Stimulated activated CD8-positive, alpha-beta memory T cell treated with anti-CD3 and anti-CD28 coated beads, Interleukin-4, amount 100 ng/mL, for 48 hours (primary cell): ENCODE measurements at regions not wholly inside any gene's neighbourhood (a gene's known extent, or its start where the extent isn't known, plus 50 kb on each side); places are given as distances from the start of the nearest gene placed in this dataset.
"Not testable (repeated sequence)": the region's sequence is repeated elsewhere in the genome, so short reads cannot be mapped to it uniquely, and the experiment has no call there.

Experiments
- DNase-seq: peaks from one replicate; pipeline ENCODE4 v3.0.0-alpha.2; 2020

DNA sequence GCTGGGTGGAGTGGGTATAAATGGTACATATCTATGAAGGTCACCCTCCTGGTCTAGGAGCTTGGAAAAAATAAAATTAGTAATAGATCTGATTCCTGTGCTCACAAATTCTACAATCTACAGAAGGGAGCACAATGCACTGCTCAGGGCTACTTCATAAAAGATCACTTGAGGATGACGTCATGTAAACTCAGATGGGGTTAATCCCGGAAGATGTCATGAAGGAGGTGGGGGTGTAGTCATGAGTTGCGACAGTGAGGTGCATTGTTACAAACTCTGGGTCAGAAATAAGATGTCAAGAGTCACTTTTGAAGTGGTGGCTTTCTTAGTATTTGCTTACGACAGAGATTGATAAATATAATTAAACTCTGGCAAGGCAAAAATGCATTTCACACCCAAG lies 68.2 kb downstream of the LHX9 start:
- no peak for DNase-seq

DNA sequence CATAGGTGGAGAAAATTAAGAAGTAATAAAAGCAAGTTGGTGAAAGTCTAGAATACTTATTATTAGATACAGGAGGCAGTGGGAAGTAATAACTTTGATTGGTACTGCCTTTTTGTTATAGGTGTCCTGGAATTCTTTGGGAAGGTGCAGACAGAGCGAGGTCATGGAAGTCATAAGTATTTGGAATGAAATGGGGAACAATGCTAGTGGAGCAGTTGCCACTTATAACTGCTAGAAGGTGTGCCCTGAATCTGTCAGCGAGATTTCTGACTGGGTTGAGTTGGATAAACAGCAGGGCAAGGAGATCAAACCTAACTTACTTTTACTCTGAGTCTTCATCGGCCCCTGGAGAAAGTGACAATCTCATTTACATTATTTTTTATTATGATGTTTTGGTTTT lies 69.6 kb downstream of the LHX9 start:
- DNase-seq: no peak

- no peak for DNase-seq
These were observed 70.1 kb downstream of the LHX9 start for GRCh38 chr1:197987294-197987693.

GRCh38 chr1:197988581-197988980 lies 71.4 kb downstream of the LHX9 start:
- DNase-seq: not testable (repeated sequence)

DNA sequence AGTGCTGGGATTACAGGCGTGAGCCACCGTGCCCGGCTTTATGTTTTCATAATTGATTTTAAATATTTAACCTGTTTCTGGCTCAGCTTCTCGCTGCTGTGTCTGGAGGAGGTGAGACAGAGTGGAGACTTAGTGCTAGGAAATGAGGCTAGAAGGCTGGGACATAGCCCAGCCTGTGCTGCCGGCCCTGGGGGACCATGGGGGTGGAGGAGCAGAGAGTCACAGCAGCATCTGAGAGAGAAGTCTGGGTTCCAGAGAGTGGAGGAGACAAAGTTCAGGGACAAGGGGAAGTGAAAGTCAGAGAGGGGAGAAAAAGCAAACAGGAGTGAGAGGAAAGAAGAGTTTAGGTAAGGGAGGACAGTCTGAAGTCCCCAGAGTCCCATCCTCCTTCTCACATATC lies 71.9 kb downstream of the LHX9 start:
- no peak for DNase-seq

DNA sequence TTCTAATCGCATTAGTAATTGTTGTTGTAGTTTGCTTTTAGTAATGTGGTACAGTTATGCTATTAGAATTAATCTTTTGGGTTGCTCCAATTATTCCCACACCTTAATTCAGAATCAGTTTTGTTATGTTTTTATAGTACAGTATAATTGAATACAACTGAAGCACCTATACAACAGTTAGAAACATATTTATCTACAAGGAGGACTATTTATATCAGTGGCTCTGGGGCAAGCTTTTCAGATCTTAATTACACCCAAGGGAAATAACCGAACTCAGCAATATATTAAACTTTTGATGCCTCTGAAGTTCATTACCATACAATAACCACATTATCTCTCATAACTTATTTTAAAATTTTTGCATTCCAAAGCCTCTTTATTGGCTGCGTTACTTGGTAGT lies 74.4 kb downstream of the LHX9 start:
- DNase-seq: no peak

DNA sequence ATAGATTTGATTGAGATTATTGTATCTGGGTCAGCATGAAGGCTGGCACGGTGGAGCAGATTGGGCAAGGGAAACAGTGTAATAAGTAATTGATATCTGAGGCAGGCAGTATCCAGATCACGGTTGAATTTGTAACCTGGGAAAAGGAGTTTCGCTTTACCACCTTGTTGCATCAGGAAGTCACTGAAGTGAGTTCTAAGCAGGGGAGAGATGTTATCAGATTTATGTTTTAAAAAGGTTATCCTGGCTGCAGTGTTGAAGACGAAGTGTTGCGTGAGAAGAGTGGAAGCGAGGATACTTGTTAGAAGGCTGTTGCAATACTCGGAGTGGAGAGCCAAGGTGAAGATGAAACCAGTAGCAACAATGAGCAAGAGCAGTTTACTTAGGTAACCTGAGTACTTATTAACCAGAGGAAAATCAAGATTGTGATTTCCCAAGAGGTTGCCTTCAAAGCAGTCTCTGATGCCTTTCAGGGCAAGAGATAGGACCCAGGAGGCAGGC lies 77.8 kb downstream of the LHX9 start:
- DNase-seq: no peak

GRCh38 chr1:197995408-197996258 lies 78.5 kb downstream of the LHX9 start:
- no peak for DNase-seq

DNA sequence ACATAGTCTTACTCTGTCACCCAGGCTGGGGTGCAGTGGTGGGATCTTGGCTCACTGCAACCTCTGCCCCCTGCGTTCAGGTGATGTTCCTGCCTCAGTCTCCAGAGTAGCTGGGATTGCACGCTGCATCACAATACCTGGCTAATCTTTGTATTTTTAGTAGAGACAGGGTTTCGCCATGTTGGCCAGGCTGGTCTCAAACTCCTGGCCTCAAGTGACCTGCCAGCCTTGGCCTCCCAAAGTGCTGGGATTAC lies 79.0 kb downstream of the LHX9 start:
- not testable (repeated sequence) for DNase-seq

DNA sequence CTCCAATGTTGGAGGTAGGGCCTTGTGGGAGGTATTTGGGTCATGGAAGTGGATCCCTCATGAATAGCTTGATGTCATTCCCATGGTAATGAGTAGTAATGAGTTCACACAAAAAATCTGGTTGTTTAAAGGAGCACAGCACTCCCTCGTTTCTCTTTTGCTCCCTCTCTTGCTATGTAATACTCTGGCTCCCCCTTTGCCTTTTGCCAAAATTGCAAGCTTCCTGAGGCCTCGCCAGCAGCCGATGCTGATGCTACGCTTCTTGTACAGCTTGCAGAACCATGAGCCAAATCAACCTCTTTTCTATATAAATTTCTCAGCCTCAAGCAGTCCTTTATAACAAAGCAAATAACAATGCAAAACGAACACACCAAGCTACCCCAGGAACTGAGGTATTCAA lies 80.9 kb downstream of the LHX9 start:
- no peak for DNase-seq

DNA sequence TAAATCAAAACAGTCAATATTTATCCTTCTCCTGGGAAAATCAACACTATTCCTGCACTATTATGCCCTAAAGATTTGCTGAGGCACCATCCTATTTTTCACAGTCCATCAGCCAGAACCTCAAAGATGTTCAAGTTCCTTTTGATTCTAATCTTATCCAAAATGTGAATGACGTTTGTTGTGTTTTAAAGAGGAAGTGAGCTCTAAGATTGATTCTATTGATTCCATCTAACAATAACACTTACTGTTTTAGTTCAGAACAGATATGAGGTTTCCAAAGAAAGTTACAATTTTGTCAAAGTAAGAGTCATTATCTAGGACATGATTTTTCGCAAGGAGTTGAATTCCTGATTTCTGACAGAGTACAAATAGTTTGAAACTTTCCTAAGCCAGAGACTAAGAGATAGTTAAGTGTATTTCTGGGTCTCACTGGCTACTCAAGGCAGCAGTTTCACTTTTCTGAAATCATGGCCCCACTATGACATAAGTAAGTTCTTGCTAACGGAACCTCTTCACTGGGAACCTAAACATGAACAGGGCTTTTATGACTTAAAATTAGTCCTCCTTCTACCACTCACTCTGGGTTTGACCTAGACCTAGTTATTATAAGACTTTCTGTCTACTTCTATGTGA lies 84.7 kb downstream of the LHX9 start:
- DNase-seq: no peak

GRCh38 chr1:198003468-198003867 lies 86.3 kb downstream of the LHX9 start:
- no peak for DNase-seq

DNA sequence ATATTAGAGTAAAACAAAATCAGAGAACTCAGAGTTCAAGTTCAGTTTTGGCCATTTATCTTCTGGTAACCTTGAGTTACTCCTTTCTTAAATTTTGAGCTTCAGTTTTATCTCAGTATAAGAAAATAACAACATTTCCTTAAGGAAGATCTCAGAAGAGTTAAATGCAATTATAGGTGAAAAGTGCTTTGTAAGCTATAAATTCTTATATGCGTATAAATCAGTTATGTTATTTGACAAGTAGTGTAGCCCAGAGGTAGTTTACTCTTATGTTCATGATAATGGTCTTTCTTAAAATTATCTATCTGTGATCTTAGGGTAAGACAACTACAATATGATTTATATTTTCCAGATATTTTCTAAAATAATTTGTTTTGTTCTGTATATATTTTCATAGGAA lies 89.8 kb downstream of the LHX9 start:
- no peak for DNase-seq

DNA sequence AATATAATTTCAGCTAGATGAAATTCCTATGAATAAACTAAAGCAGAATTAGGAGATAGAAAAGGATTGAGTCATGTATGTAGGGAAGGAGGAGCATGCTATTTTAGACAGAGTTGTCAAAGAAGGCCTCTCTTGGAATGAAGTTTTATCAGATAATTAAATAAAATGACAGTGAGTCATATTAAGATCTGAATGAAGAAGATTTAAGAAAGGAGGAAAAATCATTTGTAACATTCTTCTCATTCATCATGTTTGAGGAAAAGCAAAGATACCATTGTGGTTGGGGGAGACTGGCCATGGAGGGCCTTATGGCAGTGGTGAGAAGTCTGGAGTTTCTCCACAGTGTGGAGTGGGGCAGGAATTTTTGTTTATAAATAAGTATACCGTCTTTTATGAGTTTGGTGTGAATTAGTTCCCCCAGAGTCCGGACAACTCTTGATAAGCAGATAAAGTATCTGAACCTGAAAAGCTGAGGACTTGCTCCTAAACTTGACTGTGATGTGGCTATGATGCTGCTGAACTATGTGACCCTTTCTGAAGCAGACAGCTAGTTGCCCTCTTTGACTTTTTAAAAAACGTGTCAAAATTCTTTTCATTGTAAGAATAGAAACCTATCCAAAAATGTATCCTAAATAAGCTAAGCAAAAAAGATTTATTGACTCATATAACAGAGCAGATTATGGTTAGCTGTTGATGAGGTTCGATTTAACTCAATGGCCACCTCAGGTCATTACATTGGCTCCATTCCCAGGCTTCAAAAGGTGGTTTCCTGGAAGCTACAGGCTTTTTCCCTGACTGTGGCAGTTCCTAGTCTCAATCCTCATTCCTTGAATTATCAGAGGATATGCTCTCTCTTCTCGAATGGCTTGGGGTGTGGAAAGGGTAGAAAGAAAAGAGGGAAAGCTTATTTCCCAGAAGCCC lies 90.8 kb downstream of the LHX9 start:
- no peak for DNase-seq

- DNase-seq: no peak
These were observed 97.2 kb downstream of the LHX9 start for GRCh38 chr1:198014355-198014754.

DNA sequence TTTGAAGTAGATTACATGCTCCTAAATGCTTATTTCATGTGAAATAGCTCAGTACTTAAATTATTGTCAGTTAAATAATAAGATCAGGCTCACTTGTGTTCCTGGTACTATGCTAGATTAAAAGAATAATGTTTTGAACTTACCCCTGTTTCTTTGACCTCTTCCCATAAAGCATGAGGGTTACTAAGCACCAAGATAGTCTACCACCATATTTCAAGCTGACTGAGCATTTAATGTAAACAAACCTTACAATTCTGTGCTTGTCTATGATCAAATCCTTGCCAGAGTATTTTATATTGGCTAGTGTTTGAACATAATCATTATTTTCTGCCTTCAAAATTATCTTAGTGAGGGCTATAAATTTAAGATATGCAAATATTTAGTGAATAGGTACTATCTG lies 98.1 kb downstream of the LHX9 start:
- no peak for DNase-seq

GRCh38 chr1:198018529-198018928 lies 101.4 kb downstream of the LHX9 start:
- no peak for DNase-seq

DNA sequence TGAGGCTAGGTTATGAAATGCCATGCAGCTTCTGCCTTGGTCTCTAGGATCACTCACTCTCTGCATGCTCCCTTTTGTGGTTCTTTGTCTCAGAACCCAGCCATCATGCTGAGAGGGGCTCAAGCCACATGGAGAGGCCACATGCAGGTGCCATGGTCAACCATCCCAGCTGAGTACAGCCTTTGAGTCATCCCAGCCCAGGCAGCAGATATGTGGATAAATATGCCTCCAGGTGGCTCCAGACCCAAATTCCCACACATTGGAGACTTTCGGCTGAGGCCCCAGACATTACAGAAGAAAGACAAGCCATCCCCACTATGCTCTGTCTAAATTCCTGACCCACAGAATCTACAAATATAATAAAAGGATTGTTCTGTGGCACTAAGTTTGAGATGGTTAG lies 102.0 kb downstream of the LHX9 start:
- DNase-seq: no peak

GRCh38 chr1:198024336-198024735 lies 107.2 kb downstream of the LHX9 start:
- no peak for DNase-seq

DNA sequence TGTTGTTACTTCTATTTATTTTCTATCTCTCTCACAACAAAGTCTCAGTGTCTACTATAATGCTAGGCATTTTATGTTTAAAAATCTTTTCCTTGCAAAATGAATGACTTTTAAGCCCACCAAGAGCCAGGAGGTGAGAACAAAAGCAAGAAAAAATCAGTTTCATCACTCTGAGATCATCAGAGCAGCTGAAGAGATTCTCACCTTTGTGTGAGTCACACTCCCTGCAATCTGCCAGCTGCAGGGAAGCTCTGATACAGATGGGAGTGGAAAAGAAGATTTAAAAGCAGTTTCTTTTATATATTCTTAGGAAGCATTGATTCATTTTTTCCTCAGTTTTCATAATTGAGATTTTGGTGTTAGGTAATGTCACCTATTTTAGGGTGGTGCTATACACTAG lies 107.6 kb downstream of the LHX9 start:
- DNase-seq: no peak

DNA sequence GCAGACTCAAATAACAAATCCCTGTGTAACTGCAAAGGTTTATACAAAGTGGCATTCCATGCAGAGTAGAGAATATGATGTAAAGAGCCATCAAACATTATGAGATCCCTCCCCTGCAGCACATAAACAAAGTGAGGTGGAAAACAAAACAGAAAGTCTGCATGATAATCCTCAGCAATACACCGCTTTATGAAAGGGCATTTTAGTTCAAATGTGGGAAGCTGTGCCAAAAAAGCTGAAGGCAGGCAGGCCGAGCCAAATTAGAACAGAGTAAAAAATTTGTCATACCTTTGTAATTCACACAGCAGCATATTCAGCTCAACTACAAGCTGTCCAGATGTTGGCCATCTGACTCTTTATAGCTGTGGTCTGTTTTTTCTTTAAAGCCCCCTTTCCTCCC lies 113.5 kb downstream of the LHX9 start:
- no peak for DNase-seq

DNA sequence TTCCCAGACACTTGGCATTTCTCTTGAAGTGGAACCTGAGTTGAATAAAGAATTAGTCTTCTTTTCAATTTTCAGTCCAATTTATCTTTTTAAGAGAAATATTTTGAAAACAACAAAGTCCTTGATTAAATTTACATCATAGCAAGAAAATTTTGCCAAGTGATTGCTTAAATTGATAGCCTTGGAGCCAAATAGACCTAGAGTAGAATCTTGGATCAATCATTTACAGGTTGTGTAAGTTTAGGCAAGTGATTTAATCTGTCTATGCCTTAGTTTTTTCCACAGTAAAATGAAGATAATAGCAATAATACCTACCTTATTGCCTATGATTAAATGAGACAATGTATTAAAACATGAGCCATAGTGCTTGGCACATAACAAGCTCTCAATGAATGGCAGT lies 113.9 kb downstream of the LHX9 start:
- DNase-seq: no peak

DNA sequence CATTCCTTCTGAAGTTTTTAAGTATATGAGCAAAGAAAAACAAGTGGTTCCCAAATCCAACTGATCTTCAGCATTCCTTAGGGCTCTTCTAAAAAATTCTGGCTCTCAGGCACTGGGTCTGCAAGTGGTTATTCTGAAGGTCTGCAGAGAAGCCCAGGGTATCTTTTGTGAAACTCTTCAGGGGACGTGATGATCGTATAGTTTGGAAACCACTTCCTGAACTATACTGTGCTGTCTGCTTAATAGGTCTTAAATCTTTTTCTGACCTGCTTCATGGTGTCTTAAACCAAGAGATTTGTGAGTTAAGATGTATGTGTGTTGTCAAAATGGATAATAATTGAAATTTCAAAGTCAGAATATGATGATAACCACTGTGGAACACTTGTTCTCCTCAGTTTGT lies 115.5 kb downstream of the LHX9 start:
- DNase-seq: no peak

- DNase-seq: no peak
These were observed 115.9 kb upstream of the NEK7 start for GRCh38 chr1:198040880-198041279.
